Trophoblast cell (in vitro differentiated cells and primary cell): ENCODE measurements at regions not wholly inside any gene's neighbourhood (a gene's known extent, or its start where the extent isn't known, plus 50 kb on each side); places are given as distances from the start of the nearest gene placed in this dataset.
"Not testable (repeated sequence)": the region's sequence is repeated elsewhere in the genome, so short reads cannot be mapped to it uniquely, and the experiment has no call there.

Experiments
- DNase-seq, 2 donors: peaks; one replicate each; pipeline ENCODE4 v3.0.0-alpha.2; 2016
- H2AFZ ChIP-seq: 2 replicates; pipeline ENCODE4 v1.6.1; 2013; ENCODE audit warnings: low read length, moderate library complexity, mild to moderate bottlenecking; ENCODE audit not compliant: insufficient read depth, poor library complexity
- H2AK5ac ChIP-seq: 2 replicates; pipeline ENCODE4 v1.6.1; 2013; ENCODE audit warnings: mild to moderate bottlenecking, low read length
- H2BK120ac ChIP-seq: 2 replicates; pipeline ENCODE4 v1.6.1; 2013; ENCODE audit warnings: low read length, mild to moderate bottlenecking, moderate library complexity; ENCODE audit not compliant: insufficient read depth, poor library complexity
- H2BK12ac ChIP-seq: 2 replicates; pipeline ENCODE4 v1.6.1; 2013; ENCODE audit warnings: mild to moderate bottlenecking, low read length, moderate library complexity
- H2BK5ac ChIP-seq: 2 replicates; pipeline ENCODE4 v1.6.1; 2013; ENCODE audit warnings: low read length, low read depth, moderate library complexity, mild to moderate bottlenecking; ENCODE audit not compliant: poor library complexity
- H3K14ac ChIP-seq: 2 replicates; pipeline ENCODE4 v1.6.1; 2013; ENCODE audit warnings: mild to moderate bottlenecking, low read length
- H3K18ac ChIP-seq: 2 replicates; pipeline ENCODE4 v1.6.1; 2013; ENCODE audit warnings: mild to moderate bottlenecking, low read length
- H3K23ac ChIP-seq: 2 replicates; pipeline ENCODE4 v1.6.1; 2013; ENCODE audit warnings: low read length
- H3K27ac ChIP-seq: 2 replicates; pipeline ENCODE4 v1.5.1; 2013; ENCODE audit warnings: low read depth, mild to moderate bottlenecking, inconsistent platforms, low read length, moderate library complexity
- H3K27me3 ChIP-seq: 2 replicates; pipeline ENCODE4 v1.6.1; 2013; ENCODE audit warnings: inconsistent platforms, mild to moderate bottlenecking, low read length, moderate library complexity; ENCODE audit not compliant: insufficient read depth
- H3K36me3 ChIP-seq, 2 experiments: 1 replicate in 1 of 2; 2 replicates in 1 of 2; pipeline ENCODE4 v1.6.1; 2013; ENCODE audit warnings: low read length in 2 of 2, mild to moderate bottlenecking in 2 of 2, moderate library complexity in 1 of 2; ENCODE audit not compliant: insufficient read depth in 2 of 2, control insufficient read depth in 1 of 2
- H3K4ac ChIP-seq: 2 replicates; pipeline ENCODE4 v1.6.1; 2013; ENCODE audit warnings: low read depth, mild to moderate bottlenecking, low read length, moderate library complexity
- H3K4me1 ChIP-seq, 2 experiments: 1 replicate in 1 of 2; 2 replicates in 1 of 2; pipeline ENCODE4 v1.6.1; 2013; ENCODE audit warnings: low read length in 2 of 2, mild to moderate bottlenecking in 2 of 2, moderate library complexity in 1 of 2; ENCODE audit not compliant: insufficient read depth in 2 of 2, control insufficient read depth in 1 of 2
- H3K4me2 ChIP-seq: 2 replicates; pipeline ENCODE4 v1.6.1; 2013; ENCODE audit warnings: inconsistent platforms, mild to moderate bottlenecking, low read length, moderate library complexity
- H3K4me3 ChIP-seq: 2 replicates; pipeline ENCODE4 v1.5.1; 2013; ENCODE audit warnings: mild to moderate bottlenecking, low read depth, low read length, inconsistent platforms
- H3K79me1 ChIP-seq: one replicate; pipeline ENCODE4 v1.6.1; 2013; ENCODE audit warnings: low read length
- H3K79me2 ChIP-seq: 2 replicates; pipeline ENCODE4 v1.6.1; 2013; ENCODE audit warnings: low read length, mild to moderate bottlenecking; ENCODE audit not compliant: control insufficient read depth, insufficient read depth, poor library complexity
- H3K9ac ChIP-seq: 2 replicates; pipeline ENCODE4 v1.6.1; 2013; ENCODE audit warnings: mild to moderate bottlenecking, low read length
- H3K9me3 ChIP-seq: 2 replicates; pipeline ENCODE4 v1.6.1; 2013; ENCODE audit warnings: low read depth, mild to moderate bottlenecking, control low read depth, inconsistent platforms, low read length; ENCODE audit not compliant: insufficient read depth
- H4K12ac ChIP-seq: 2 replicates; pipeline ENCODE4 v1.6.1; 2013; ENCODE audit warnings: low read depth, mild to moderate bottlenecking, low read length, moderate library complexity
- H4K8ac ChIP-seq: 2 replicates; pipeline ENCODE4 v1.6.1; 2013; ENCODE audit warnings: low read depth, mild to moderate bottlenecking, low read length, moderate library complexity
- H4K91ac ChIP-seq: one replicate; pipeline ENCODE4 v1.6.1; 2013; ENCODE audit warnings: low read depth, mild to moderate bottlenecking, low read length, moderate library complexity
- WGBS: extraction: QIAGEN DNeasy Blood & Tissue Kit; methylation state at CpG from one replicate; pipeline ENCODE4 v1.1.7; 2013; ENCODE audit warnings: missing lambda C conversion rate; ENCODE audit not compliant: insufficient read length, insufficient coverage; ENCODE audit errors: extremely low coverage; 5-methylcytosine and 5-hydroxymethylcytosine counted together

DNA sequence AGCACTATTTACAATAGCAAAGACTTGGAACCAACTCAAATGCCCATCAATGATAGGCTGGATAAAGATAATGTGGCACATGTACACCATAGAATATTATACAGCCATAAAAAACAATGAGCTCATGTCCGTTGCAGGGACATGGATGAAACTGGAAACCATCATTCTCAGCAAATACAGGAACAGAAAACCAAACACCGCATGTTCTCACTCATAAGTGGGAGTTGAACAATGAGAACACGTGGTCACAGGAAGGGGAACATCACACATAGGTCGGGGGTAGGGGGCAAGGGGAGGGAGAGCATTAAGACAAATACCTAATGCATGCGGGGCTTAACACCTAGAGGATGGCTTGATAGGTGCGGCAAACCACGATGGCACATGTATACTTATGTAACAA, 56.0 kb upstream of the XPO1 start:
- not testable (repeated sequence) for H3K79me1 ChIP-seq, H2AFZ ChIP-seq, H2BK5ac ChIP-seq, H3K4ac ChIP-seq, H4K91ac ChIP-seq, DNase-seq, H4K12ac ChIP-seq, H3K4me2 ChIP-seq, H3K23ac ChIP-seq, H2BK12ac ChIP-seq, H3K14ac ChIP-seq, H3K4me1 ChIP-seq, H3K18ac ChIP-seq, H3K27ac ChIP-seq, H2AK5ac ChIP-seq, H3K4me3 ChIP-seq, H3K36me3 ChIP-seq, H3K9ac ChIP-seq, H4K8ac ChIP-seq, H3K27me3 ChIP-seq, H2BK120ac ChIP-seq, H3K79me2 ChIP-seq, H3K9me3 ChIP-seq
- WGBS = no CpG with 5 or more reads among the region's 7 CpGs

GRCh38 chr2:61593648-61594047, 55.5 kb upstream of the XPO1 start:
- not testable (repeated sequence) for H3K79me2 ChIP-seq, H4K8ac ChIP-seq

GRCh38 chr2:61590214-61590613, 52.1 kb upstream of the XPO1 start:
- Histone ChIP-seq H3K14ac (no peak overlapping the region), H2AK5ac (no peak overlapping the region), H2AFZ (no peak overlapping the region), H3K27me3 (no peaks in the 10 kb centered on the region), H3K23ac (no peak overlapping the region), H3K4ac (no peak overlapping the region), H3K36me3 (no peaks in the 10 kb centered on the region), H3K79me2 (no peaks in the 10 kb centered on the region), H2BK5ac (no peak overlapping the region), H3K9ac (no peak overlapping the region), H3K4me3 (no peak overlapping the region), H3K79me1 (no peaks in the 10 kb centered on the region), H2BK120ac (no peak overlapping the region), H3K27ac (no peak overlapping the region), H4K91ac (no peak overlapping the region), H2BK12ac (no peak overlapping the region), H3K4me2 (no peak overlapping the region), H3K9me3 (peaks cover 3% of the 10 kb centered on the region), H4K12ac (no peak overlapping the region), H3K4me1 (no peaks in the 10 kb centered on the region), H4K8ac (no peak overlapping the region), H3K18ac (no peak overlapping the region)
- DNase-seq = no peak
- no CpG with 5 or more reads among the region's 2 CpGs for WGBS

More at GRCh38 chr2:61593648-61594047, 55.5 kb upstream of the XPO1 start:
- H3K23ac ChIP-seq, H3K9me3 ChIP-seq, H3K14ac ChIP-seq, H3K9ac ChIP-seq, H2BK12ac ChIP-seq, H3K79me1 ChIP-seq, H3K36me3 ChIP-seq, H3K4me3 ChIP-seq, H3K4me1 ChIP-seq, H3K4me2 ChIP-seq, DNase-seq, H2BK120ac ChIP-seq, H4K12ac ChIP-seq, H3K4ac ChIP-seq, H3K27me3 ChIP-seq, H2AK5ac ChIP-seq, H2BK5ac ChIP-seq, H3K27ac ChIP-seq, H2AFZ ChIP-seq, H4K91ac ChIP-seq, H3K18ac ChIP-seq: not testable (repeated sequence)
- no CpG with 5 or more reads among the region's 3 CpGs for whole genome bisulfite sequencing

GRCh38 chr2:61588566-61588965, 50.4 kb upstream of the XPO1 start:
- Histone ChIP-seq H4K91ac (no peak overlapping the region), H3K79me1 (no peaks in the 10 kb centered on the region), H4K8ac (no peak overlapping the region), H3K27ac (no peak overlapping the region), H2BK120ac (no peak overlapping the region), H3K9ac (no peak overlapping the region), H3K4me1 (no peaks in the 10 kb centered on the region), H2AFZ (no peak overlapping the region), H3K14ac (no peak overlapping the region), H3K23ac (no peak overlapping the region), H3K9me3 (peaks cover 3% of the 10 kb centered on the region), H3K4ac (no peak overlapping the region), H2BK5ac (no peak overlapping the region), H3K27me3 (no peaks in the 10 kb centered on the region), H2BK12ac (no peak overlapping the region), H4K12ac (no peak overlapping the region), H3K4me3 (no peak overlapping the region), H2AK5ac (no peak overlapping the region), H3K18ac (no peak overlapping the region), H3K36me3 (no peaks in the 10 kb centered on the region), H3K4me2 (no peak overlapping the region), H3K79me2 (no peaks in the 10 kb centered on the region)
- DNase-seq = no peak
- WGBS = no CpG with 5 or more reads among the region's 2 CpGs
